ENCODE measurements at regions not wholly inside any gene's neighbourhood (a gene's known extent, or its start where the extent isn't known, plus 50 kb on each side); places are given as distances from the start of the nearest gene placed in this dataset.

DNA sequence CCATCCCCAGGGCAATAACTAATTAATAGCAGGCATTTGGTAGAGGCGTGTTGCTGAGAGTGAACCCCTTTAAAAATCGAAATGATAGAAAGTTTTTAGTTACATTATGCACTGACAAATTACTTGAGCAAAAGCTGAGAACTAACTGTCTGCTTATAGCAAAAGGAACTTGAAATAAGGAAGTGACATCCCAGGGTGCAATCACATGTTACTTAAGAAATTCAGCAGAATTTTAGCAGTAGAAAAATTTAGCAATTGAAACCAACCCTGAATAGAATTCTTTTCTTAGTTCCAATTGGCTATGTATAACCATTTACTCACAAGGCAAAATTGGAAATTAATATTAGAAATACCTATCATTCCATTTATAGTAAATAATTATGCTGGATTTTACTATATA is 139.5 kb upstream of the SAMSN1 start:
- intact Hi-C loops (cut with DNase I), result no loop called here
- Histone ChIP-seq H3K9me3 (no peaks in the 10 kb centered on the region), H3K36me3 (no peaks in the 10 kb centered on the region), H3K27ac (no peak overlapping the region), H3K27me3 (no peaks in the 10 kb centered on the region), H3K4me1 (no peaks in the 10 kb centered on the region), H3K4me3 (no peak overlapping the region)
- TF ChIP-seq, protein P1, sequence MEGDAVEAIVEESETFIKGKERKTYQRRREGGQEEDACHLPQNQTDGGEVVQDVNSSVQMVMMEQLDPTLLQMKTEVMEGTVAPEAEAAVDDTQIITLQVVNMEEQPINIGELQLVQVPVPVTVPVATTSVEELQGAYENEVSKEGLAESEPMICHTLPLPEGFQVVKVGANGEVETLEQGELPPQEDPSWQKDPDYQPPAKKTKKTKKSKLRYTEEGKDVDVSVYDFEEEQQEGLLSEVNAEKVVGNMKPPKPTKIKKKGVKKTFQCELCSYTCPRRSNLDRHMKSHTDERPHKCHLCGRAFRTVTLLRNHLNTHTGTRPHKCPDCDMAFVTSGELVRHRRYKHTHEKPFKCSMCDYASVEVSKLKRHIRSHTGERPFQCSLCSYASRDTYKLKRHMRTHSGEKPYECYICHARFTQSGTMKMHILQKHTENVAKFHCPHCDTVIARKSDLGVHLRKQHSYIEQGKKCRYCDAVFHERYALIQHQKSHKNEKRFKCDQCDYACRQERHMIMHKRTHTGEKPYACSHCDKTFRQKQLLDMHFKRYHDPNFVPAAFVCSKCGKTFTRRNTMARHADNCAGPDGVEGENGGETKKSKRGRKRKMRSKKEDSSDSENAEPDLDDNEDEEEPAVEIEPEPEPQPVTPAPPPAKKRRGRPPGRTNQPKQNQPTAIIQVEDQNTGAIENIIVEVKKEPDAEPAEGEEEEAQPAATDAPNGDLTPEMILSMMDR (IDR thresholded peaks at IDR 0.05), result no peak
- TF ChIP-seq POLR2AphosphoS5 (IDR thresholded peaks at IDR 0.05; ENCODE audit: insufficient read depth in 1 of 2, low read depth in 1 of 2) (no peak), POLR2A (IDR thresholded peaks at IDR 0.05) (no peak)
- no peak for DNase-seq (ENCODE audit: extremely low spot score in 2 of 2)

DNA sequence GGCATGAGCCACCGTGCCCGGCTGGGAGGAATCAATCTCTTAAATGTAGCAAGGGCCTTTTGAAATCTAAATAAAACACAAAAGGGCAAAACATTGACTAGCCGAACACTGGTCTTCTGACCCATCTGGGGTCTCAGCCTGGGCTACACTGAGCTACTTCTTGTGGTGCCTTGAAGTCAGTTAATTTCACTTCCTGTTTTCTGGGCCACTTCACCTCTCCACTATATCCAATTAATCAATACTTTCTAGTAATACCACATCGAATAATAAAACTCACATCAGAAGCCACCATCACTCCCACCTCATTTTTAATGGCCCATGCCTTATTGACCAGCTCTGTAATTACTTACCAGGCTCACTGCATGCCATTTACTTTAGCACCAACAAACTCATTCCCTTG is 138.0 kb upstream of the SAMSN1 start:
- DNase-seq (ENCODE audit: extremely low spot score in 2 of 2), result no peak
- Histone ChIP-seq H3K27me3 (no peaks in the 10 kb centered on the region), H3K4me1 (no peaks in the 10 kb centered on the region), H3K36me3 (no peaks in the 10 kb centered on the region), H3K27ac (no peak overlapping the region), H3K9me3 (no peaks in the 10 kb centered on the region), H3K4me3 (no peak overlapping the region)
- intact Hi-C loops (cut with DNase I), result no loop called here
- TF ChIP-seq POLR2AphosphoS5 (IDR thresholded peaks at IDR 0.05; ENCODE audit: insufficient read depth in 1 of 2, low read depth in 1 of 2), result no peak

DNA sequence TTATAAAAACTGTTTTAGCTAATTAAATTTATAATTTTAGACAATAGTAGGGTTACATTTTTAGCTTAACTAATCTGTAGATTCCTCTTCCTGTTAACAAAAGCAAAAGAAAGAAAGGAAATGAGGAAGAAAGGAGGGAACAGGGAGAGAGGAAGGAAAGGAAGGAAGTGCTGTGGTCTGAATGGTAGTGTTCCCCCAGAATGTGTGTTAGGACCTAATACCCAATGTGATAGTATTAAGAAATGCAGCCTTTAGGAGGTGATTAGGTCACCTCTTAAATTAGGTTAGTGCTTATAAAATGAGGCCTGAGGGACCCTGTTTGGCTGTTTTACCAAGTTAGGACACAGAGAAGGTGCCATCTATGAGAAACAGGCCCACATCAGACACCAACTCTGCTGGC is 136.9 kb upstream of the SAMSN1 start:
- Histone ChIP-seq H3K36me3 (no peaks in the 10 kb centered on the region), H3K27me3 (no peaks in the 10 kb centered on the region), H3K27ac (no peak overlapping the region), H3K4me1 (no peaks in the 10 kb centered on the region), H3K9me3 (no peaks in the 10 kb centered on the region), H3K4me3 (no peak overlapping the region)
- intact Hi-C loops (cut with DNase I), result no loop called here
- TF ChIP-seq, protein P1 (IDR thresholded peaks at IDR 0.05), result no peak
- TF ChIP-seq POLR2AphosphoS5 (IDR thresholded peaks at IDR 0.05; ENCODE audit: insufficient read depth in 1 of 2, low read depth in 1 of 2) (no peak), POLR2A (IDR thresholded peaks at IDR 0.05) (no peak)
- DNase-seq (ENCODE audit: extremely low spot score in 2 of 2), result no peak

DNA sequence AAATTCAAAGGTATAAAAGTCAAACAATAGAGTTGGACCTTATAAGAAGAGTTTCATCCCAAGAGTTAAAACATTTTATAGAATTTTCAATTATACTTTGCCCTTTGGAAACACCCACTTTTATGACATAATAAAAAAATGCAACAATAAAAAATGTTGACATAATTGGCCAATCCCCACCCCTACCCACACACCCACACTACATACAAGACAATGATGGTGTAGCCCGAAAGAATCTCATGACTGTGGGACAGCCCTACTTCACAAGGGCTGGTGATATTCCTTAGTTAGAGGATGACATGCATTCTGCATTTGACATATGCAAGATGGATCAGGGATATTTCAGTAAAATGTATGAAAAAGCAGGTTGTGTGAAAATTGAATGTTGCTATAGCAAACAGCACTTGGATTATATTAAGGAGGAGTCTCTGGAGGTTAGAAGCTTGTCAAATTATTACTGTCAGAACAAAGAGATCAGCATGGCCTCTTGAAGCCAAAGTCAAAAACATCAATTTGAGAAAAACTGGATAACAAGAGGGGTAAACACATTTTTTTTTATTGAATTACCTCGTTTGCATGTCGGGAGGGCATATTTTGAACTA is 133.0 kb upstream of the SAMSN1 start:
- no peak for TF ChIP-seq POLR2AphosphoS5 (IDR thresholded peaks at IDR 0.05; ENCODE audit: insufficient read depth in 1 of 2, low read depth in 1 of 2)
- no peak for TF ChIP-seq POLR2A (IDR thresholded peaks at IDR 0.05)
- TF ChIP-seq, protein P1 (IDR thresholded peaks at IDR 0.05), result no peak

DNA sequence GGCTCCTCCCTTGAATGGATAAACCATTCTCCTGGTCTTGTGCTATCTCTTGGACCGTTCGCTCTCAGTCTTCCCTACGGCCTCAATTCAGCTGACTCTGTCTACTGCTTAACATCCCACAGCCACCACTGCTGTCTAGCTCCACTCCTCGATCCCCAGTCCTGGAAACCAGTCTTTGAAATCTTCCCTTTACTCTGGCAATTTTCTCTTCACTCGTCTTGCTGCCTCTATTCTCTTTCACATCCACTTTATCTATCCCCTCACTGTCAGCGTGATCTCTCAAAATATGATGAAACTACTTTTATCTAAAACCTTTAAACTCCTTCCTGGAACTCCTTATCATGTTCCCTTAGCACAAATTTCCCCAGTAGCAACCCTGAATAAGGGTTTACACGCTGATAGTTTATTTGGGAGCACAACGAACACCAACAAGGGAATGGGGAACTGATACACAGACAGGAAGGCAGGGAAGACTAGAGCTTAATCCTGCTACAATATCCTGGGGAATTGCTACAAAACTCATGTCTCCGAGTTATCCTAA is 131.6 kb upstream of the SAMSN1 start:
- H3K9me3 ChIP-seq, result no peaks in the 10 kb centered on the region
- TF ChIP-seq POLR2A (IDR thresholded peaks at IDR 0.05) (no peak), POLR2AphosphoS5 (IDR thresholded peaks at IDR 0.05; ENCODE audit: insufficient read depth in 1 of 2, low read depth in 1 of 2) (no peak)
- TF ChIP-seq, protein P1 (IDR thresholded peaks at IDR 0.05), result no peak
- H3K27me3 ChIP-seq, result no peaks in the 10 kb centered on the region
- intact Hi-C loops (cut with DNase I), result no loop called here
- DNase-seq (ENCODE audit: extremely low spot score in 2 of 2), result no peak
- H3K36me3 ChIP-seq, result no peaks in the 10 kb centered on the region
- no peak overlapping the region for H3K27ac ChIP-seq
- no peak overlapping the region for H3K4me3 ChIP-seq
- H3K4me1 ChIP-seq, result no peaks in the 10 kb centered on the region

More for the DNA sequence above, 133.0 kb upstream of the SAMSN1 start:
- no peaks in the 10 kb centered on the region for H3K9me3 ChIP-seq
- intact Hi-C loops (cut with DNase I), result no loop called here
- no peak for DNase-seq (ENCODE audit: extremely low spot score in 2 of 2)
- H3K4me3 ChIP-seq, result no peak overlapping the region
- H3K27me3 ChIP-seq, result no peaks in the 10 kb centered on the region
- H3K4me1 ChIP-seq, result no peaks in the 10 kb centered on the region
- no peaks in the 10 kb centered on the region for H3K36me3 ChIP-seq
- no peak overlapping the region for H3K27ac ChIP-seq
